MM.1S (cell line): ENCODE measurements at regions not wholly inside any gene's neighbourhood (a gene's known extent, or its start where the extent isn't known, plus 50 kb on each side); places are given as distances from the start of the nearest gene placed in this dataset.

Experiments used
- DNase-seq: peaks from one replicate; pipeline ENCODE4 v3.0.0-alpha.2; 2015
- H2AFZ ChIP-seq: fragments of 300-600 bp; sonication (generic); 2 replicates; pipeline ENCODE4 v1.6.0; 2016; ENCODE audit warnings: antibody characterized with exemption, low read length
- H3F3A ChIP-seq: fragments of 300-600 bp; sonication (generic); 2 replicates; pipeline ENCODE4 v1.6.1; 2016; ENCODE audit warnings: mild to moderate bottlenecking, antibody characterized with exemption, low read length, moderate library complexity, mixed read lengths; ENCODE audit not compliant: insufficient read depth
- H3K27ac ChIP-seq: fragments of 300-600 bp; sonication (generic); 2 replicates; pipeline ENCODE4 v1.5.1; 2016; ENCODE audit warnings: mild to moderate bottlenecking, low read length
- H3K27me3 ChIP-seq: fragments of 300-600 bp; sonication (generic); replicated peaks from 2 replicates; pipeline ENCODE4 v1.6.0; 2016; ENCODE audit warnings: low read length; ENCODE audit not compliant: insufficient read depth
- H3K36me3 ChIP-seq: fragments of 300-600 bp; sonication (generic); replicated peaks from 2 replicates; pipeline ENCODE4 v1.6.1; 2016; ENCODE audit warnings: mild to moderate bottlenecking, low read length, mixed read lengths; ENCODE audit not compliant: insufficient read depth
- H3K4me1 ChIP-seq: fragments of 300-600 bp; sonication (generic); 2 replicates; pipeline ENCODE4 v1.6.1; 2016; ENCODE audit warnings: low read length, mixed read lengths
- H3K4me2 ChIP-seq: fragments of 300-600 bp; sonication (generic); 2 replicates; pipeline ENCODE4 v1.6.0; 2016; ENCODE audit warnings: low read depth, low read length
- H3K4me3 ChIP-seq: fragments of 300-600 bp; sonication (generic); 2 replicates; pipeline ENCODE4 v1.5.1; 2016; ENCODE audit warnings: low read length, mixed read lengths
- H3K79me2 ChIP-seq: fragments of 300-600 bp; sonication (generic); 2 replicates; pipeline ENCODE4 v1.6.1; 2016; ENCODE audit warnings: mixed run types, low read length, mixed read lengths
- H3K9ac ChIP-seq: fragments of 300-600 bp; sonication (generic); 2 replicates; pipeline ENCODE4 v1.6.1; 2016; ENCODE audit warnings: low read length, mixed read lengths
- H3K9me2 ChIP-seq: fragments of 300-600 bp; sonication (generic); replicated peaks from 2 replicates; pipeline ENCODE4 v1.6.1; 2016; ENCODE audit warnings: mild to moderate bottlenecking, low read length, mixed read lengths; ENCODE audit not compliant: insufficient read depth
- H3K9me3 ChIP-seq: fragments of 300-600 bp; sonication (generic); replicated peaks from 2 replicates; pipeline ENCODE4 v1.6.1; 2016; ENCODE audit warnings: mild to moderate bottlenecking, low read length, mixed read lengths; ENCODE audit not compliant: insufficient read depth
- H4K20me1 ChIP-seq: fragments of 300-600 bp; sonication (generic); 2 replicates; pipeline ENCODE4 v1.6.1; 2016; ENCODE audit warnings: mild to moderate bottlenecking, low read length, moderate library complexity, mixed read lengths; ENCODE audit not compliant: insufficient read depth
- CTCF ChIP-seq: fragments of 300-600 bp; sonication (generic); IDR thresholded peaks from 2 replicates; pipeline ENCODE4 v1.5.1; 2016; ENCODE audit warnings: antibody characterized with exemption, low read length, mixed read lengths
- EZH2 ChIP-seq: fragments of 300-600 bp; sonication (generic); optimal IDR thresholded peaks from 2 replicates; pipeline ENCODE3; 2017; ENCODE audit warnings: low read depth, mild to moderate bottlenecking, antibody characterized with exemption, low read length, mixed read lengths
- EZH2phosphoT487 ChIP-seq: fragments of 300-600 bp; sonication (generic); IDR thresholded peaks from 2 replicates; pipeline ENCODE4 v1.6.1; 2018; ENCODE audit warnings: antibody characterized with exemption, low read length

GRCh38 chr5:60401526-60401925 is 298.4 kb downstream of the DEPDC1B start:
- TF ChIP-seq EZH2phosphoT487 (no peak), CTCF (no peak), EZH2 (no peak)
- Histone ChIP-seq H3K4me1 (no peaks in the 10 kb centered on the region), H3K9ac (no peak overlapping the region), H3K9me2 (no peaks in the 10 kb centered on the region), H2AFZ (no peak overlapping the region), H3K4me3 (no peak overlapping the region), H3K27me3 (no peaks in the 10 kb centered on the region), H3K79me2 (no peaks in the 10 kb centered on the region), H3K36me3 (no peaks in the 10 kb centered on the region), H3F3A (no peaks in the 10 kb centered on the region), H3K4me2 (no peak overlapping the region), H4K20me1 (no peaks in the 10 kb centered on the region), H3K27ac (no peak overlapping the region), H3K9me3 (no peaks in the 10 kb centered on the region)
- no peak for DNase-seq

- Histone ChIP-seq H3K9me2 (no peaks in the 10 kb centered on the region), H2AFZ (no peak overlapping the region), H3K4me2 (no peak overlapping the region)
These were observed 300.5 kb downstream of the DEPDC1B start for GRCh38 chr5:60399507-60399906.

GRCh38 chr5:60395712-60396329 is 304.1 kb downstream of the DEPDC1B start:
- no peaks in the 10 kb centered on the region for H3K36me3 ChIP-seq
- H3K79me2 ChIP-seq = no peaks in the 10 kb centered on the region
- no peaks in the 10 kb centered on the region for H3K9me3 ChIP-seq
- H3K9ac ChIP-seq = no peak overlapping the region
- H3K4me2 ChIP-seq = no peak overlapping the region
- no peaks in the 10 kb centered on the region for H3F3A ChIP-seq
- H3K27ac ChIP-seq = no peak overlapping the region
- H3K4me1 ChIP-seq = no peaks in the 10 kb centered on the region
- no peaks in the 10 kb centered on the region for H3K9me2 ChIP-seq
- H3K4me3 ChIP-seq = no peak overlapping the region
- TF ChIP-seq EZH2 (no peak), EZH2phosphoT487 (no peak), CTCF (no peak)
- no peaks in the 10 kb centered on the region for H4K20me1 ChIP-seq
- H2AFZ ChIP-seq = no peak overlapping the region
- DNase-seq = no peak
- no peaks in the 10 kb centered on the region for H3K27me3 ChIP-seq

More at GRCh38 chr5:60399507-60399906, 300.5 kb downstream of the DEPDC1B start:
- H3K9me3 ChIP-seq = no peaks in the 10 kb centered on the region
- no peaks in the 10 kb centered on the region for H3K27me3 ChIP-seq
- H3K79me2 ChIP-seq = no peaks in the 10 kb centered on the region
- H3K4me3 ChIP-seq = no peak overlapping the region
- no peak overlapping the region for H3K27ac ChIP-seq
- H3K9ac ChIP-seq = no peak overlapping the region
- no peaks in the 10 kb centered on the region for H4K20me1 ChIP-seq
- no peaks in the 10 kb centered on the region for H3K36me3 ChIP-seq
- H3K4me1 ChIP-seq = no peaks in the 10 kb centered on the region
- DNase-seq = no peak
- H3F3A ChIP-seq = no peaks in the 10 kb centered on the region
- no peak for TF ChIP-seq EZH2
- no peak for TF ChIP-seq EZH2phosphoT487
- TF ChIP-seq CTCF = no peak
